Calu3 (cell line): ENCODE measurements at regions not wholly inside any gene's neighbourhood (a gene's known extent, or its start where the extent isn't known, plus 50 kb on each side); places are given as distances from the start of the nearest gene placed in this dataset.
"Not testable (repeated sequence)": the region's sequence is repeated elsewhere in the genome, so short reads cannot be mapped to it uniquely, and the experiment has no call there.

ENCODE experiments used
- BruUV-seq: library from RNA; stranded (reverse); fragments of 400-500 nt; replicated peaks from 2 replicates; lab custom pipeline; 2021; lab: Mats Ljungman, UMichigan
- CTCF ChIA-PET: fragments of 300-600 bp; sonication (Branson Sonifier 250); formaldehyde crosslinking; loops from one replicate; lab custom pipeline; 2022; ENCODE audit warnings: antibody characterized with exemption; lab: Charles Lee
- DNase-seq: peaks from one replicate; pipeline ENCODE4 v3.0.0; 2022
- H3K27ac Mint-ChIP-seq: one replicate; pipeline ENCODE4 v1.8.0; 2022; ENCODE audit warnings: mixed read lengths; ENCODE audit not compliant: unreplicated experiment
- H3K27me3 Mint-ChIP-seq: one replicate; pipeline ENCODE4 v1.8.0; 2022; ENCODE audit warnings: mixed read lengths; ENCODE audit not compliant: unreplicated experiment
- H3K36me3 Mint-ChIP-seq: one replicate; pipeline ENCODE4 v1.8.0; 2022; ENCODE audit warnings: mild to moderate bottlenecking, moderate library complexity, mixed read lengths; ENCODE audit not compliant: insufficient read depth, unreplicated experiment
- H3K4me1 Mint-ChIP-seq: one replicate; pipeline ENCODE4 v1.8.0; 2022; ENCODE audit warnings: mild to moderate bottlenecking, low read depth, mixed read lengths; ENCODE audit not compliant: unreplicated experiment
- H3K4me3 Mint-ChIP-seq: one replicate; pipeline ENCODE4 v1.8.0; 2022; ENCODE audit warnings: mild to moderate bottlenecking, low read depth, moderate library complexity, mixed read lengths; ENCODE audit not compliant: unreplicated experiment
- H3K9me3 Mint-ChIP-seq: one replicate; pipeline ENCODE4 v1.8.0; 2022; ENCODE audit warnings: low read depth, mixed read lengths; ENCODE audit not compliant: unreplicated experiment
- CTCF ChIP-seq: fragments of 200-600 bp; IDR thresholded peaks from one replicate; pipeline ENCODE4 v1.8.0; 2022; ENCODE audit warnings: antibody characterized with exemption; ENCODE audit not compliant: unreplicated experiment
- intact Hi-C: fragments of 100-400 bp; cut with micrococcal nuclease; formaldehyde crosslinking; loops from one replicate; pipeline ENCODE4 v1.10.0; 2022; ENCODE audit not compliant: unreplicated experiment

DNA sequence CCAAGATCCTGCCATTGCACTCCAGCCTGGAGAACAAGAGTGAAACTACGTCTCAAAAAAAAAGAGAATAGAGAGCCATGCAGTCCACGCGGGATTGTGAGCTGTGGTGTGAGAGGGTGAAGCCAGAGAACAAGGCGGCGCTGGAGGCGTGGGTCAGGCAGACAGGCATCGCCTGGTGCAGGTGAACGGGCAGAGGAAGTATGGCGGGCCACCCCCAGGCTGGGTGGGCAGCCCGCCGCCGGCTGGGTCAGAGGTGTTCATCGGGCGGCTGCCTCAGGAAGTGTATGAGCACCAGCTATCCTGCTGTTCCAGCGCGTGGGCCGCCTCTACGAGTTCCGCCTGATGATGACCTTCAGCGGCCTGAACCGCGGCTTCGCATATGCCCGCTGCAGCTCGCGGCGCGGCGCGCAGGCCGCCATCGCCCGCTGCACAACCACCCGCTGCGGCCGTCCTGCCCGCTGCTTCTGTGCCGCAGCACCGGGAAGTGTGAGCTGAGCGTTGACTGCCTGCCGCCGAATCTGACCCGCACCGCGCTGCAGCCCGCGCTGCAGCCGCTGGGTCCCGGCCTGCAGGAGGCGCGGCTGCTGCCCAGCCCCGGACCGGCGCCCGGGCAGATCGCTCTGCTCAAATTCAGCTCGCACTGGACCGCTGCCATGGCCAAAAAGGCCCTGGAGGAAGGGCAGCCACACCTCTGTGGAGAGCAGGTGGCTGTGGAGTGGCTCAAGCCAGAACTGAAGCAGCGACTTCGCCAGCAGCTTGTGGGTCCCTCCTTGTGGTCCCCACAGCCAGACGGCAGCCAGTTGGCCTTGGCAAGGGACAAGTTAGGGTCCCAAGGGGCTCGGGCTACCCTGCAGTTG, 95.5 kb upstream of the PLEKHM1 start:
- intact Hi-C loops: loop anchor here (5.0 kb wide), 1 partner anchor 676 kb away; no protein-coding TSS in a partner anchor
- peaks cover 10% of the 10 kb centered on the region for H3K27me3 Mint-ChIP-seq
- peaks cover 58% of the 10 kb centered on the region for H3K36me3 Mint-ChIP-seq
- H3K27ac Mint-ChIP-seq: peak overlapping the region; percentile 51
- not testable (repeated sequence) for H3K4me1 Mint-ChIP-seq, BruUV-seq, H3K9me3 Mint-ChIP-seq
- CTCF ChIA-PET: interaction anchor here (1.4 to 1.6 kb wide), 2 partner anchors 607 to 675 kb away, joined by 4 to 20 read pairs; partner anchors contain the start of gene KANSL1
- peak; percentile 63 for DNase-seq
- H3K4me3 Mint-ChIP-seq: peak overlapping the region; percentile 81

GRCh38 chr17:45586651-45586934, 96.1 kb upstream of the PLEKHM1 start:
- not testable (repeated sequence) for H3K27ac Mint-ChIP-seq, H3K9me3 Mint-ChIP-seq, H3K4me3 Mint-ChIP-seq, DNase-seq, BruUV-seq, H3K4me1 Mint-ChIP-seq
- CTCF ChIA-PET: interaction anchor here (1.4 to 1.6 kb wide), 2 partner anchors 606 to 674 kb away, joined by 4 to 20 read pairs; partner anchors contain the start of gene KANSL1
- peaks cover 10% of the 10 kb centered on the region for H3K27me3 Mint-ChIP-seq
- intact Hi-C loops: loop anchor here (5.0 kb wide), 1 partner anchor 676 kb away; no protein-coding TSS in a partner anchor
- H3K36me3 Mint-ChIP-seq: peaks cover 60% of the 10 kb centered on the region

- peaks cover 10% of the 10 kb centered on the region for H3K27me3 Mint-ChIP-seq
- peaks cover 26% of the 10 kb centered on the region for H3K36me3 Mint-ChIP-seq
- BruUV-seq, CTCF ChIA-PET, H3K4me1 Mint-ChIP-seq, intact Hi-C loops, H3K27ac Mint-ChIP-seq, H3K4me3 Mint-ChIP-seq, H3K9me3 Mint-ChIP-seq, DNase-seq: not testable (repeated sequence)
- TF ChIP-seq CTCF: peak; percentile 50
Measured at GRCh38 chr17:45592433-45592923, 102.0 kb upstream of the PLEKHM1 start.

- H3K36me3 Mint-ChIP-seq, H3K4me1 Mint-ChIP-seq, DNase-seq, CTCF ChIA-PET, intact Hi-C loops, H3K27ac Mint-ChIP-seq, H3K4me3 Mint-ChIP-seq, H3K9me3 Mint-ChIP-seq, BruUV-seq, H3K27me3 Mint-ChIP-seq: not testable (repeated sequence)
Measured at GRCh38 chr17:45596347-45596746, 105.8 kb upstream of the PLEKHM1 start.

DNA sequence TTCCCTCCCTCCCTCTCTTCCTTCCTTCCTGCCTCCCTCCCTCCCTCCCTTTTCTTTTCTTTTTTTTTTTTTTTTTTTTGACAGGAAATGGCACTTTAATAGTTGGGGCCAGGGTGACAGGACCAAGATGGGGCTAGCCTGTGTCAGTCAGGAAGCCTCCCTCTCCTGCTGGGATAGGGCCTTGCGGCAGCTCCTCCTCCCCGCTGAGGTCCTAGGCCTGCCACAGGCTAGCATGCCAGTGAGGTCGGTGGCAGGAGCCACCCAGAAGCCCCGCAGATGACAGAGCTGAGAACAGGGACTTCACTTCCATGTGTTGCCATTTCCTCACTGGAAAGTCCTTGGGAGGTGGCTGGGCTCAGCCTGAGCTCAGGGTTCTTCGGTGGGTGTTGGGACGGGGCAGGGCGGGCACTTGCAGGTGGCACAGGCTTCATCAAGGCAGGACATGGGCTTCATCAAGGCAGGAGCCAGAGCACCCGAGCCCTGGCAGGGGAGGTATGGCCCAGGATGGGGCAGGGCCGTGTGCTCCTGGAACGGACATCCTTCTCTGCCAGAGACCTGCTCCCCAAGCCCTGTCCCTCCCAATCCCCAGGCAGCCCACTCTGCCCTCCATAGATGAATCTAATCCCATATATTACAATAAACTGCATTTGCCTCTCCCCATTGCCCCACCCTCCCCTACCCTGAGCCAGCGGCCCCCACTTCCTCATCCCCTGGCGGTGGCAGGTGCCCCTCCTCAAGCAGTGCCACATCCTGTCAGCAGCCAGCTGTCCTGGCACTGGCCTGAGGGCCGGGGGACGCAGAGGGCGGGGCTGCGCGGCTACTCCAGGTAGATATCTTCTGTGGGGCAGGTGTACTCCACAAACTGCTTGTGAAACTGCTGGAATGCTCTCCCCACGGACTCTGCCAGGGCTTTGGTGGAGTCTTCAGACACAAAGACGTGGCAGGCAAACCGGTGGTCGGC, 109.8 kb upstream of the PLEKHM1 start:
- H3K4me3 Mint-ChIP-seq, H3K9me3 Mint-ChIP-seq, H3K27ac Mint-ChIP-seq, intact Hi-C loops, H3K4me1 Mint-ChIP-seq, H3K36me3 Mint-ChIP-seq, BruUV-seq, DNase-seq: not testable (repeated sequence)
- CTCF ChIA-PET: interaction anchor here (0.7 kb wide), 1 partner anchor 645 kb away, joined by 6 read pairs; no protein-coding TSS in a partner anchor
- peaks cover 12% of the 10 kb centered on the region for H3K27me3 Mint-ChIP-seq

GRCh38 chr17:45601013-45601412, 110.5 kb upstream of the PLEKHM1 start:
- intact Hi-C loops, H3K9me3 Mint-ChIP-seq, H3K4me1 Mint-ChIP-seq, H3K4me3 Mint-ChIP-seq, H3K36me3 Mint-ChIP-seq, BruUV-seq, CTCF ChIA-PET, DNase-seq, H3K27ac Mint-ChIP-seq: not testable (repeated sequence)
- H3K27me3 Mint-ChIP-seq: peaks cover 12% of the 10 kb centered on the region

- H3K4me1 Mint-ChIP-seq, intact Hi-C loops, CTCF ChIA-PET, H3K27ac Mint-ChIP-seq, BruUV-seq, H3K9me3 Mint-ChIP-seq, DNase-seq, H3K36me3 Mint-ChIP-seq: not testable (repeated sequence)
- Mint-ChIP-seq H3K4me3 (peak overlapping the region; percentile 27), H3K27me3 (peaks cover 12% of the 10 kb centered on the region)
Measured at GRCh38 chr17:45601605-45602539, 111.4 kb upstream of the PLEKHM1 start.

GRCh38 chr17:45605751-45606150, 115.2 kb upstream of the PLEKHM1 start:
- H3K9me3 Mint-ChIP-seq, H3K4me3 Mint-ChIP-seq, H3K36me3 Mint-ChIP-seq, intact Hi-C loops, H3K27ac Mint-ChIP-seq, BruUV-seq, DNase-seq, H3K4me1 Mint-ChIP-seq: not testable (repeated sequence)
- peaks cover 12% of the 10 kb centered on the region for H3K27me3 Mint-ChIP-seq
- CTCF ChIA-PET: interaction anchor here (0.7 kb wide), 1 partner anchor 18 kb away, joined by 4 read pairs; no protein-coding TSS in a partner anchor
